Neuronal stem cell (in vitro differentiated cells): ENCODE measurements at regions not wholly inside any gene's neighbourhood (a gene's known extent, or its start where the extent isn't known, plus 50 kb on each side); places are given as distances from the start of the nearest gene placed in this dataset.

Experiments used
- DNase-seq: peaks from one replicate; pipeline ENCODE4 v3.0.0-alpha.2; 2013; ENCODE audit warnings: low spot score
- H2AFZ ChIP-seq: one replicate; pipeline ENCODE4 v1.6.1; 2013; ENCODE audit warnings: mild to moderate bottlenecking, low read length, inconsistent platforms
- H2AK5ac ChIP-seq: 2 replicates; pipeline ENCODE4 v1.6.1; 2013; ENCODE audit warnings: low read depth, mild to moderate bottlenecking, inconsistent platforms, low read length, moderate library complexity, mixed read lengths
- H2BK120ac ChIP-seq: 2 replicates; pipeline ENCODE4 v1.6.1; 2013; ENCODE audit warnings: low read depth, mild to moderate bottlenecking, inconsistent platforms, low read length, moderate library complexity, mixed read lengths
- H2BK12ac ChIP-seq: one replicate; pipeline ENCODE4 v1.6.1; 2013; ENCODE audit warnings: low read length, inconsistent platforms
- H2BK15ac ChIP-seq: 2 replicates; pipeline ENCODE4 v1.6.1; 2013; ENCODE audit warnings: mild to moderate bottlenecking, low read length, inconsistent platforms, mixed read lengths
- H2BK5ac ChIP-seq: one replicate; pipeline ENCODE4 v1.6.1; 2013; ENCODE audit warnings: inconsistent platforms, mild to moderate bottlenecking, low read length, moderate library complexity
- H3K14ac ChIP-seq: one replicate; pipeline ENCODE4 v1.6.1; 2013; ENCODE audit warnings: low read length, inconsistent platforms
- H3K18ac ChIP-seq: 2 replicates; pipeline ENCODE4 v1.6.1; 2013; ENCODE audit warnings: low read length, inconsistent platforms
- H3K23ac ChIP-seq: 2 replicates; pipeline ENCODE4 v1.6.1; 2013; ENCODE audit warnings: low read depth, mild to moderate bottlenecking, mixed read lengths, low read length, inconsistent platforms; ENCODE audit not compliant: poor library complexity
- H3K27ac ChIP-seq: replicated peaks from 3 replicates; pipeline ENCODE4 v1.5.1; 2013; ENCODE audit warnings: low read length, inconsistent platforms
- H3K27me3 ChIP-seq, 3 experiments: 2 replicates each; pipeline ENCODE4 v1.6.1; 2013; ENCODE audit warnings: low read length in 3 of 3, mild to moderate bottlenecking in 2 of 3, inconsistent platforms in 1 of 3, low read depth in 1 of 3, mixed read lengths in 1 of 3, moderate library complexity in 1 of 3; ENCODE audit not compliant: control insufficient read depth in 3 of 3, insufficient read depth in 3 of 3
- H3K36me3 ChIP-seq, 2 donors: replicated peaks in 1 of 2; 2 replicates each; pipeline ENCODE4 v1.6.1; 2013; ENCODE audit warnings: low read length in 2 of 2; ENCODE audit not compliant: control insufficient read depth in 2 of 2, insufficient read depth in 2 of 2
- H3K4ac ChIP-seq: 2 replicates; pipeline ENCODE4 v1.6.1; 2013; ENCODE audit warnings: inconsistent platforms, mild to moderate bottlenecking, low read length, moderate library complexity
- H3K4me1 ChIP-seq, 2 donors: 1 replicate in 1 of 2; 2 replicates in 1 of 2; pipeline ENCODE4 v1.6.1; 2013; ENCODE audit warnings: low read length in 2 of 2, low read depth in 1 of 2; ENCODE audit not compliant: control insufficient read depth in 2 of 2, insufficient read depth in 1 of 2
- H3K4me2 ChIP-seq: one replicate; pipeline ENCODE4 v1.6.1; 2013; ENCODE audit warnings: mild to moderate bottlenecking, low read length, inconsistent platforms; ENCODE audit not compliant: insufficient read depth, poor library complexity, severe bottlenecking
- H3K4me3 ChIP-seq, 2 donors: 2 replicates each; pipeline ENCODE4 v1.5.1; 2013; ENCODE audit warnings: low read length in 2 of 2, mild to moderate bottlenecking in 2 of 2, inconsistent platforms in 1 of 2, moderate library complexity in 1 of 2
- H3K79me1 ChIP-seq: one replicate; pipeline ENCODE4 v1.6.1; 2013; ENCODE audit warnings: low read depth, mild to moderate bottlenecking, inconsistent platforms, low read length, moderate library complexity
- H3K9ac ChIP-seq: one replicate; pipeline ENCODE4 v1.6.1; 2013; ENCODE audit warnings: mild to moderate bottlenecking, low read depth, low read length, inconsistent platforms; ENCODE audit not compliant: poor library complexity
- H3K9me3 ChIP-seq, 2 donors: replicated peaks in 1 of 2; 2 replicates each; pipeline versions ENCODE3 to v1.6.1; 2013; ENCODE audit warnings: low read length in 2 of 2, mild to moderate bottlenecking in 2 of 2, inconsistent platforms in 1 of 2, low read depth in 1 of 2, mixed read lengths in 1 of 2, moderate library complexity in 1 of 2; ENCODE audit not compliant: control insufficient read depth in 2 of 2, insufficient read depth in 1 of 2
- H4K8ac ChIP-seq: one replicate; pipeline ENCODE4 v1.6.1; 2013; ENCODE audit warnings: low read depth, mild to moderate bottlenecking, inconsistent platforms, low read length, moderate library complexity
- H4K91ac ChIP-seq: one replicate; pipeline ENCODE4 v1.6.1; 2013; ENCODE audit warnings: low read length, low read depth, mild to moderate bottlenecking, inconsistent platforms; ENCODE audit not compliant: poor library complexity
- WGBS, 2 donors: extraction: QIAGEN DNeasy Blood & Tissue Kit; methylation state at CpG; one replicate each; pipeline ENCODE4 v1.1.7; 2013; ENCODE audit warnings: missing lambda C conversion rate in 2 of 2, mixed read lengths in 1 of 2; ENCODE audit not compliant: insufficient read length in 2 of 2, insufficient replicate concordance in 1 of 2; ENCODE audit errors: extremely low coverage in 2 of 2; 5-methylcytosine and 5-hydroxymethylcytosine counted together

GRCh38 chr13:76697288-76697687 lies 188.9 kb downstream of the KCTD12 start:
- Histone ChIP-seq H2BK15ac (no peak overlapping the region), H2BK12ac (no peak overlapping the region), H3K36me3 (no peaks in the 10 kb centered on the region), H3K23ac (no peak overlapping the region), H4K91ac (no peak overlapping the region), H3K27ac (no peak overlapping the region), H3K9me3 (no peaks in the 10 kb centered on the region), H2BK5ac (no peak overlapping the region), H2AFZ (no peak overlapping the region), H3K79me1 (no peaks in the 10 kb centered on the region), H3K4me1 (peaks cover 0 to 5% of the 10 kb centered on the region in 2 donors), H3K9ac (no peak overlapping the region), H3K14ac (no peak overlapping the region), H2BK120ac (no peak overlapping the region), H3K4ac (no peak overlapping the region), H3K27me3 (no peaks in the 10 kb centered on the region), H3K18ac (no peak overlapping the region), H2AK5ac (no peak overlapping the region), H3K4me2 (no peak overlapping the region), H3K4me3 (no peak overlapping the region), H4K8ac (no peak overlapping the region)
- DNase-seq: no peak
- no CpG with 5 or more reads among the region's 2 CpGs for WGBS, 2 donors

- no peaks in the 10 kb centered on the region for H3K9me3 ChIP-seq
- no peaks in the 10 kb centered on the region for H3K36me3 ChIP-seq
- H3K23ac ChIP-seq: no peak overlapping the region
- no peak overlapping the region for H3K4me3 ChIP-seq
- H2BK120ac ChIP-seq: no peak overlapping the region
- H2BK5ac ChIP-seq: no peak overlapping the region
- no peak overlapping the region for H4K8ac ChIP-seq
- H2AFZ ChIP-seq: peak overlapping the region; percentile 76
- no peak overlapping the region for H3K4me2 ChIP-seq
- no peak overlapping the region for H3K27ac ChIP-seq
- H2BK15ac ChIP-seq: no peak overlapping the region
- no peak overlapping the region for H2AK5ac ChIP-seq
- peaks cover 0 to 5% of the 10 kb centered on the region in 2 donors for H3K4me1 ChIP-seq
- H3K4ac ChIP-seq: no peak overlapping the region
- H3K14ac ChIP-seq: no peak overlapping the region
- no peak overlapping the region for H2BK12ac ChIP-seq
- no peak for DNase-seq
- H3K79me1 ChIP-seq: no peaks in the 10 kb centered on the region
- peak overlapping the region; percentile 32 for H3K18ac ChIP-seq
- WGBS, 2 donors: no CpG with 5 or more reads among the region's 3 CpGs
- H4K91ac ChIP-seq: no peak overlapping the region
- H3K27me3 ChIP-seq: no peaks in the 10 kb centered on the region
- H3K9ac ChIP-seq: no peak overlapping the region
Measured at GRCh38 chr13:76696370-76696769, 189.8 kb downstream of the KCTD12 start.

- H3K79me1 ChIP-seq: no peaks in the 10 kb centered on the region
- H3K9ac ChIP-seq: no peak overlapping the region
- no CpG with 5 or more reads among the region's 2 CpGs for WGBS, 2 donors
- H2BK120ac ChIP-seq: no peak overlapping the region
- H3K27me3 ChIP-seq: no peaks in the 10 kb centered on the region
- no peak overlapping the region for H3K23ac ChIP-seq
- no peak overlapping the region for H2BK5ac ChIP-seq
- H2BK12ac ChIP-seq: no peak overlapping the region
- no peak overlapping the region for H3K4ac ChIP-seq
- H4K91ac ChIP-seq: no peak overlapping the region
- no peaks in the 10 kb centered on the region for H3K36me3 ChIP-seq
- H3K4me1 ChIP-seq: peaks cover 0 to 5% of the 10 kb centered on the region in 2 donors
- H3K18ac ChIP-seq: no peak overlapping the region
- H3K9me3 ChIP-seq: no peaks in the 10 kb centered on the region
- H3K27ac ChIP-seq: no peak overlapping the region
- H3K14ac ChIP-seq: no peak overlapping the region
- no peak for DNase-seq
- no peak overlapping the region for H2BK15ac ChIP-seq
- no peak overlapping the region for H3K4me3 ChIP-seq
- no peak overlapping the region for H2AK5ac ChIP-seq
- H4K8ac ChIP-seq: no peak overlapping the region
- no peak overlapping the region for H3K4me2 ChIP-seq
- no peak overlapping the region for H2AFZ ChIP-seq
Measured at GRCh38 chr13:76693086-76693485, 193.1 kb downstream of the KCTD12 start.

- no peak overlapping the region for H3K14ac ChIP-seq
- no peaks in the 10 kb centered on the region for H3K9me3 ChIP-seq
- H3K27me3 ChIP-seq: no peaks in the 10 kb centered on the region
- no CpG with 5 or more reads among the region's 1 CpG for WGBS, 2 donors
- no peak overlapping the region for H3K4me3 ChIP-seq
- no peak overlapping the region for H2AFZ ChIP-seq
- peaks cover 0 to 5% of the 10 kb centered on the region in 2 donors for H3K4me1 ChIP-seq
- H2BK15ac ChIP-seq: no peak overlapping the region
- H2AK5ac ChIP-seq: no peak overlapping the region
- no peak overlapping the region for H2BK12ac ChIP-seq
- H3K27ac ChIP-seq: no peak overlapping the region
- H3K4me2 ChIP-seq: no peak overlapping the region
- no peaks in the 10 kb centered on the region for H3K36me3 ChIP-seq
- H2BK120ac ChIP-seq: no peak overlapping the region
- H3K9ac ChIP-seq: no peak overlapping the region
- no peak overlapping the region for H2BK5ac ChIP-seq
- H3K79me1 ChIP-seq: no peaks in the 10 kb centered on the region
- no peak overlapping the region for H4K91ac ChIP-seq
- H3K23ac ChIP-seq: no peak overlapping the region
- no peak overlapping the region for H4K8ac ChIP-seq
- H3K4ac ChIP-seq: no peak overlapping the region
- H3K18ac ChIP-seq: no peak overlapping the region
- no peak for DNase-seq
Measured at GRCh38 chr13:76692346-76692745, 193.9 kb downstream of the KCTD12 start.
